Activated CD4-positive, alpha-beta memory T cell treated with anti-CD3 and anti-CD28 coated beads, Interleukin-2, amount 10 ng/mL, durations not matched to agents 7 days and 5 days (primary cell): ENCODE measurements at regions not wholly inside any gene's neighbourhood (a gene's known extent, or its start where the extent isn't known, plus 50 kb on each side); places are given as distances from the start of the nearest gene placed in this dataset.

Experiments used
- CTCF ChIA-PET: fragments of 350-600 bp; sonication (Branson Sonifier 250); formaldehyde crosslinking; loops from one replicate; lab custom pipeline; 2021; ENCODE audit warnings: antibody characterized with exemption, inconsistent platforms; lab: Charles Lee
- POLR2A ChIA-PET: fragments of 350-600 bp; sonication (Branson Sonifier 250); formaldehyde crosslinking; loops from one replicate; lab custom pipeline; 2021; ENCODE audit warnings: antibody characterized with exemption; lab: Charles Lee
- DNase-seq: peaks from one replicate; pipeline ENCODE4 v3.0.0-alpha.2; 2020
- H3K27ac Mint-ChIP-seq: one replicate; pipeline ENCODE4 v1.8.0; 2021; ENCODE audit warnings: mild to moderate bottlenecking, mixed read lengths
- H3K27me3 Mint-ChIP-seq: one replicate; pipeline ENCODE4 v1.8.0; 2021; ENCODE audit warnings: mixed read lengths
- H3K36me3 Mint-ChIP-seq: one replicate; pipeline ENCODE4 v1.8.0; 2021; ENCODE audit warnings: low read depth, mixed read lengths
- H3K4me1 Mint-ChIP-seq: one replicate; pipeline ENCODE4 v1.8.0; 2021; ENCODE audit warnings: mixed read lengths
- H3K4me3 Mint-ChIP-seq: one replicate; pipeline ENCODE4 v1.8.0; 2021; ENCODE audit warnings: mild to moderate bottlenecking, mixed read lengths
- H3K9me3 Mint-ChIP-seq: one replicate; pipeline ENCODE4 v1.8.0; 2021; ENCODE audit warnings: mixed read lengths

GRCh38 chr12:125210104-125210755 is 145.0 kb downstream of the AACS start:
- no peak overlapping the region for H3K27ac Mint-ChIP-seq
- no peaks in the 10 kb centered on the region for H3K9me3 Mint-ChIP-seq
- H3K36me3 Mint-ChIP-seq, result no peaks in the 10 kb centered on the region
- no peak overlapping the region for H3K4me3 Mint-ChIP-seq
- peaks cover 4% of the 10 kb centered on the region for H3K4me1 Mint-ChIP-seq
- H3K27me3 Mint-ChIP-seq, result peaks cover 1% of the 10 kb centered on the region
- POLR2A ChIA-PET, result no interaction called here
- DNase-seq, result peak; percentile 29
- CTCF ChIA-PET, result no interaction called here

DNA sequence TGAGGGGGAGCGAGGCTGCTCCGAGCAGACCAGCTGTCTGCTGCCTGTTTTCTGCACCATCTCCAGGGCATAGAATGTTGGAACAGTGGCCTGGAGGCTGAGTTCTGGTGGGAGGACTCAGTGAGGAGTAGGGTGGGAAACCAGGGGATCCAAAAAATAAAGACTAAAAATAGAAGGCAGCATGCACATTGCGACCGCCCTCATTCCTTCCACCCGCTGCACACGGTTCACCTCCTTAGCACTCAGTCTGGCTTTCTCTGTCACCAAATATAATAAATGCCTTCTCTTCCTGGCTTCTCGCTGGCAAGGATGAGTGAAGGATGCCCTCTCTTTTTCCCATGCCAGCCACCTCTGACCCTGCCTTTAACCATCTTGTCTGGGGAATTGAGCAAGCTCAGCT is 146.2 kb downstream of the AACS start:
- Mint-ChIP-seq H3K27me3 (peaks cover 1% of the 10 kb centered on the region), H3K9me3 (no peaks in the 10 kb centered on the region), H3K27ac (no peak overlapping the region), H3K4me1 (peaks cover 4% of the 10 kb centered on the region), H3K4me3 (no peak overlapping the region), H3K36me3 (no peaks in the 10 kb centered on the region)
- ChIA-PET CTCF (no interaction called here), POLR2A (no interaction called here)
- DNase-seq, result no peak

- Mint-ChIP-seq H3K27ac (no peak overlapping the region), H3K27me3 (peaks cover 1% of the 10 kb centered on the region), H3K4me3 (no peak overlapping the region), H3K36me3 (no peaks in the 10 kb centered on the region), H3K4me1 (peaks cover 4% of the 10 kb centered on the region), H3K9me3 (no peaks in the 10 kb centered on the region)
- DNase-seq, result no peak
- ChIA-PET CTCF (no interaction called here), POLR2A (no interaction called here)
Measured at GRCh38 chr12:125214289-125214688, 149.1 kb downstream of the AACS start.

- no peak for DNase-seq
- ChIA-PET CTCF (no interaction called here), POLR2A (no interaction called here)
- no peak overlapping the region for H3K4me3 Mint-ChIP-seq
- H3K27me3 Mint-ChIP-seq, result peaks cover 4% of the 10 kb centered on the region
- H3K4me1 Mint-ChIP-seq, result no peaks in the 10 kb centered on the region
- H3K27ac Mint-ChIP-seq, result no peak overlapping the region
- H3K36me3 Mint-ChIP-seq, result no peaks in the 10 kb centered on the region
- H3K9me3 Mint-ChIP-seq, result no peaks in the 10 kb centered on the region
Measured at GRCh38 chr12:125216756-125217155, 151.5 kb downstream of the AACS start.

DNA sequence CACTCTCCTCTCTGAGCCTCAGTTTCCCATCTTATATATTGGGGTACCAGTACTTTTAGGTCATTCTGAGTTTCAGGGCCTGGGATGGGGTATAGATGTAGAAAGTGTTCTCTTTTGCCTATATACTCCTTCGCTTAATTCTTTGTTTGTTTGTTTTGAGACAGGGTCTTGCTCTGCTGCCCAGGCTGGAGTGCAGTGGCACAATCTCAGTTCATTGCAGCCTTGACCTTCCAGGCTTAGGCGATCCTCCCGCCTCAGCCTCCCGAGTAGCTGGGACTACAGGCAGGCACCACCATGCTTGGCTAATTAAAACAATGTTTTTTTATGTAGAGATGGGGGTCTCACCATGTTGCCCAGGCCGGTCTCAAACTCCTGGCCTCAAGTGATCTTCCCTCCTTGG is 152.1 kb downstream of the AACS start:
- CTCF ChIA-PET, result interaction anchor here (0.6 kb wide), 1 partner anchor 81 kb away, joined by 3 read pairs; no protein-coding TSS in a partner anchor
- H3K27me3 Mint-ChIP-seq, result peaks cover 4% of the 10 kb centered on the region

DNA sequence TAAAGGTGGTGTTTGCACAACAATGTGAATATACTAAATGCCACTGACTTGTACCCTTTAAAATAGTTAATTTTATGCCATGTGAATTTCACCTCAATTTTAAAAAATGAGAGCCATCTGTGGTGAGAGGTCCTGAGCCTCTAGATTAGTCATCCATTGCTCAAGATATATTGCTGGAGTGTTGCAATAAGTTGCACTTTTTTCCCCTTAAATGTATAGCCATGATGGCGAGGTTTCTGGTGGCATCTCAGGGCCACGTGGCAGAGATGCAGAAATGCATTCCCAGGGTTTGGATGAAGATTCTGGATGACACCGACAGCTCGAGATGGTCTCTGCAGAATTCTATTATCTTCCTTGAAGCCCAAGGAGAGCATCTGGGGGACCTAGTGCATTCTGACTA is 153.7 kb downstream of the AACS start:
- Mint-ChIP-seq H3K9me3 (no peaks in the 10 kb centered on the region), H3K36me3 (no peaks in the 10 kb centered on the region), H3K27ac (no peak overlapping the region), H3K4me1 (no peaks in the 10 kb centered on the region), H3K27me3 (peaks cover 6% of the 10 kb centered on the region), H3K4me3 (no peak overlapping the region)
- POLR2A ChIA-PET, result no interaction called here
- no peak for DNase-seq
- CTCF ChIA-PET, result no interaction called here

More for the DNA sequence above, 152.1 kb downstream of the AACS start:
- POLR2A ChIA-PET, result interaction anchor here (0.6 kb wide), 1 partner anchor 212 kb away, joined by 4 read pairs; no protein-coding TSS in a partner anchor
- no peak for DNase-seq
- Mint-ChIP-seq H3K4me1 (no peaks in the 10 kb centered on the region), H3K36me3 (no peaks in the 10 kb centered on the region), H3K9me3 (no peaks in the 10 kb centered on the region), H3K4me3 (no peak overlapping the region), H3K27ac (no peak overlapping the region)

- POLR2A ChIA-PET, result no interaction called here
- Mint-ChIP-seq H3K9me3 (no peaks in the 10 kb centered on the region), H3K4me3 (no peak overlapping the region), H3K36me3 (no peaks in the 10 kb centered on the region), H3K4me1 (no peaks in the 10 kb centered on the region), H3K27ac (no peak overlapping the region), H3K27me3 (peaks cover 6% of the 10 kb centered on the region)
- DNase-seq, result no peak
- CTCF ChIA-PET, result no interaction called here
Measured at GRCh38 chr12:125220404-125221273, 155.4 kb downstream of the AACS start.

DNA sequence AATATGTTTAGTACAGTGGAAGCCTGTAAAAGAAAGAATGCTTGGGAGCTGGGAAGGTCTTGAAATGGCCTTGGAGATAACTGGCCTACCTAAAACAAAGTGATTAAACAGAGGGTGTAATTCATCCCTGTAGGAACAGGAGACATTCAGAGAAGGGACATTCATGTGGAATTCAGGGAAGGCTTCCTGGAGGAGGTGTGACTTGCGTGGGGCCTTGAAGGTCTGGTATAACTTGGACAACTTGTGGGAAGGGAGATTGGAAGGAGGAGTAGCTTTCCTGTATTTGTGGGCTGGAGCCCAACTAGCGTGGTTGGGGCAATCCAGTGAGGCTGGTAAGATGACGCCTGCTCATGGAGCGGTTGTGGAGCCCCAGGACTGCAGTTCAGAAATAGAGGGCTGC is 156.4 kb downstream of the AACS start:
- ChIA-PET POLR2A (no interaction called here), CTCF (no interaction called here)
- Mint-ChIP-seq H3K27ac (no peak overlapping the region), H3K4me1 (no peaks in the 10 kb centered on the region), H3K36me3 (no peaks in the 10 kb centered on the region), H3K27me3 (peaks cover 6% of the 10 kb centered on the region), H3K4me3 (no peak overlapping the region), H3K9me3 (no peaks in the 10 kb centered on the region)
- DNase-seq, result no peak

GRCh38 chr12:125222876-125223275 is 157.6 kb downstream of the AACS start:
- no peaks in the 10 kb centered on the region for H3K4me1 Mint-ChIP-seq
- DNase-seq, result no peak
- no peaks in the 10 kb centered on the region for H3K36me3 Mint-ChIP-seq
- no peak overlapping the region for H3K27ac Mint-ChIP-seq
- ChIA-PET CTCF (no interaction called here), POLR2A (no interaction called here)
- no peaks in the 10 kb centered on the region for H3K9me3 Mint-ChIP-seq
- peaks cover 6% of the 10 kb centered on the region for H3K27me3 Mint-ChIP-seq
- H3K4me3 Mint-ChIP-seq, result no peak overlapping the region

DNA sequence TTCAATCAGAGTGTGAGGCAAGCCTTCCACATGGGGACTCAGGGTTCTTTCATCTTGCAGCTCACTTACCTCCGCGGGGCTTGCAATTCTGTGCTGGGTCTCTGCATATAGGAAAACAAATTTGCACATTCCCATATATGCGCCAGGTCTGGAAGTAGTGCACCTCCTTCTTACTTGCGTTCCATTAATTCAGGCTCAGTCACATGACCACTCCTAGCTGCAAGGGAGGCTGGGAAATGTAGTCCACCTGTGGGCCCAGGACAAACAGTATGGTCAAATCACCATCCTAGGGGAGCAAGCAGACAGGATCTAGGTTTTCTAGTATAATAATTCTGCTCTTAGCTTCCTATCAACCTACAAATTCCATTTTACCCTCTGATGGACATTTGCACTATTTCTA is 160.4 kb downstream of the AACS start:
- Mint-ChIP-seq H3K4me1 (no peaks in the 10 kb centered on the region), H3K9me3 (no peaks in the 10 kb centered on the region), H3K4me3 (no peak overlapping the region), H3K27ac (no peak overlapping the region), H3K27me3 (peaks cover 6% of the 10 kb centered on the region), H3K36me3 (no peaks in the 10 kb centered on the region)
- no peak for DNase-seq
- POLR2A ChIA-PET, result no interaction called here
- CTCF ChIA-PET, result interaction anchor here (1.4 kb wide), 1 partner anchor 11 kb away, joined by 4 read pairs; no protein-coding TSS in a partner anchor

DNA sequence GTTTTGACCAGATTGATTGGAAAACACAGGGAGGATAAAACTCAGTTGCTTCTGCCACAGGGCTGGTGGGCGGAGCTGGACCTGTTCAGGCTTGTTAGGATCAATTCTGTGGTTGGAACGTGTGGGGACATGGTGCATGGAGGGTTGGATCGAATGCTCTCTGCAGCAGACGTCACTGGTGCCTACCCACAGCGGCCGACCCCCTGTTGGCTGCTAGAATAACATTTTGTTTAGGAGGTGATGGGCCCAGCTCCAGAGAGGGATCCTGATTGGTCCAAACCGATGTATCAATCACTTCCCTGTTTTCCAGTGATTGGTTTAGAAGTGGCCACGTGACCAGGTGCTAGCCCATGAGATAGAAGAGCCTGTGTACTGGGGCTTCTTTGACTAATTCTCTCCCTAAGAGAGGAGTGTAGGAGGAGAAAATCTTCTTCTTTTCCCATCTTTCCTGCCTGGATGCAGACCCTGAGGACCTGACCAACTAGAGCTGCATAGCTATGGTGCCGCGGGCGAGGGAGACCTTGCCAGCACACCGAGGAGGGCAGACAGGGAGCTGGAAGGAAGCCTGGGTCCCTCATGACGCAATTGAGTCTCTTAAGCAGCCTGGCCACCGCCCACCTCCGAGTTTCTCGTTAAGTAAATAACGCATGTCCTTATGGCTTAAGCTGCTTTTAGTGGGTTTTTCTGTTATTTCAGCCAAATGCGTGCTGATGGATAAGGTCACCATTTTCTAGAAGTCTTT is 163.5 kb downstream of the AACS start:
- no peaks in the 10 kb centered on the region for H3K36me3 Mint-ChIP-seq

DNA sequence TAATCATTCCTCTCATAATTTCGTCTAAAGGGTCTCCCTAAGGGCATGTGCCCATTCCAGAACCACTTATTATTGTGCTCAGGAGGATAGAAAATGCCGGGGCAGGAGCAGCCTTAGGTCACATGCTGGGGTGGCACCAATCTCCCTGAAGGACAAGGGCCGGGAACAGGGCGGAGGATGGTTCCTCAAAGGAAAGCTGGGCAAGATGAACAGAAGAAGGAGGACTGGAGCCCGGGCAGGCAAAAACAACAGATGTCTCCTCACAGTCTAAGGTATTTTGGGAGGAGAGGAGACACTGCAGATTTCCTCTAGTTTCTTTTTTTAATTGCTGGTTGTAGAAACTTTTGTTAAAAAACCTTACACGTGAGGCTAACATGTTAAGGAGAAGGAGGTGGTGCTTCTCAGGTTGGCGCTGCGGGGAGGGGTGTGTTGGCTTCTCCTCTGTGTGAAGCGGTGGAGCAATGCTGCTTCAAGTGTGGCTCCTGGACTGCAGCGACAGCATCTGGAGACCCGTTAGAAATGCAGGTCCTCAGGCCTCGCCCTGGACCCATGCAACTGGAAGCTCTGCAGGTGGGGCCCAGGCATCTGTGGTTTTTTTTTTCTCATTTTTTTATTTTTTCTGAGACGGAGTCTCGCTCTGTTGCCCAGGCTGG is 164.8 kb downstream of the AACS start:
- ChIA-PET POLR2A (no interaction called here), CTCF (no interaction called here)
- H3K36me3 Mint-ChIP-seq, result no peaks in the 10 kb centered on the region
- H3K4me3 Mint-ChIP-seq, result no peak overlapping the region
- H3K27ac Mint-ChIP-seq, result no peak overlapping the region
- no peaks in the 10 kb centered on the region for H3K4me1 Mint-ChIP-seq
- H3K9me3 Mint-ChIP-seq, result no peaks in the 10 kb centered on the region
- H3K27me3 Mint-ChIP-seq, result peaks cover 2% of the 10 kb centered on the region
- no peak for DNase-seq

More for the DNA sequence above, 163.5 kb downstream of the AACS start:
- H3K9me3 Mint-ChIP-seq, result no peaks in the 10 kb centered on the region
- no peak overlapping the region for H3K4me3 Mint-ChIP-seq
- ChIA-PET POLR2A (no interaction called here), CTCF (no interaction called here)
- no peak for DNase-seq
- no peak overlapping the region for H3K27ac Mint-ChIP-seq
- no peaks in the 10 kb centered on the region for H3K4me1 Mint-ChIP-seq
- H3K27me3 Mint-ChIP-seq, result no peaks in the 10 kb centered on the region

DNA sequence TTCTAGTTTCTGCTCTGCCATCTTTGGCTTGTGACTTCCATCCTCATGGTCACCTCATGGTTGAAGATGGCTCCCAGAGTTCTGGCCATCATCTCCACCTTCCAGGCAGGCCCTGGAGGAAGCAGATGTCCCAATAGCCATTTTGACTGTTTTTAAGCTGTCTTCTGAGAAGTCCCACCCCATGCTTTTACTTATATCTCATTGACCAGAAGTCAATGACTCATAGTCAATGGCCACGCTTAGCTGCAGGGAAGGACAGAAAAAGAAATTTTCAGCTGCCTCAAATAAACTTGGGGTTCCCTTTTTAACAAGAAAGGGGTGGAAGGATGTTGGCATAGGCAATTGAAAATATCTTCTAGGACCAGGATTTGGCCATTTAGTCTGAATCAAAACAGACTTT is 168.1 kb downstream of the AACS start:
- H3K36me3 Mint-ChIP-seq, result no peaks in the 10 kb centered on the region
- H3K4me1 Mint-ChIP-seq, result no peaks in the 10 kb centered on the region
- no peak overlapping the region for H3K4me3 Mint-ChIP-seq
- CTCF ChIA-PET, result no interaction called here
- POLR2A ChIA-PET, result no interaction called here
- H3K9me3 Mint-ChIP-seq, result no peaks in the 10 kb centered on the region
- no peak for DNase-seq
- H3K27ac Mint-ChIP-seq, result no peak overlapping the region
- peaks cover 4% of the 10 kb centered on the region for H3K27me3 Mint-ChIP-seq
